ENCODE measurements at regions not wholly inside any gene's neighbourhood (a gene's known extent, or its start where the extent isn't known, plus 50 kb on each side); places are given as distances from the start of the nearest gene placed in this dataset.
A peak's percentile ranks its signal among the peaks of the same experiment; 100 is the strongest.
"Not testable (repeated sequence)": the region's sequence is repeated elsewhere in the genome, so short reads cannot be mapped to it uniquely, and the experiment has no call there.

DNA sequence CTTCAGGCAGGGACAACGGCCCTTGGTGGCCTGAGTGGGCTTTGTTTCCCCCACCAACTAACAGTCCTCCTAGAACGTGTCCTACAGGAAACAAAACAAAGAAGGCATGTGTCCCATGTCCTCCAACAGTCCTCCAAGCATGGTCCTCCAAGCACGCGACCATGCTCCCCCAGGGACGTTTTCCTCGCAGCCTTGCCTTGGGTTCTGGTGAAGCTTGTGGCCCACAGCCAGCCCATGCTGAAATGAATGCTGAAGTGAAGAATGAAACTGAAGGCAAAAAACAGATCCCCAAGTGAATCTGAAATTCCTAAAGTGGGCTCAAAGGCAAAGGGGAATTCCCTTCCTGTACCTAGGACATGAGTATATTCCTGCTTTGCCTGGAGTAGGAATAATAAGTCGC is 176.6 kb downstream of the JCAD start:
- FAIRE-seq (peak; percentile 37), DNase-seq (ENCODE audit: low spot score) (no peak)

- no peak for FAIRE-seq
- DNase-seq (ENCODE audit: low spot score): no peak
Observed at GRCh38 chr10:29881811-29882210, 177.6 kb downstream of the JCAD start.

DNA sequence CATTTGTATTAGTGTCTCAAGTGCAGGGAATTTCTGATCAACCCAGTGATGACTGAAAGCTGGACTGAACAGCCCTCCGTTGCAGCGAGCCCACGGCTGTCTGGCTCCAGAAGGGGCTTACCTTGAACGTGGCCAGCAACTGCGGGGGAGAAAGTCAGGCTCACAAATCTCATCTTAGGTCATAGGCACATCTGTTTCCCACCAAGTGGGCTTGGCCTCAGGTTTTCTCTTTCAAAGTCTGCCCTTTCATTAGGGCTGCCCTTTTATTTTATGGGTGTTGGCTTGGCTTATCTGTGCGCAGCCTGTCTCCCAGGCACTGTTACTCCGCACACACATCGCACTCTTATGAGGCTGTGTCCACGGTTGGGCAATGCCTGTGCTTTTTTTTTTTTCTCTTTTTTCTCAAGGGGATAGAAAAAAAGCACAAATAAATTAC is 178.0 kb downstream of the JCAD start:
- no peak for DNase-seq (ENCODE audit: low spot score)
- FAIRE-seq: no peak

DNA sequence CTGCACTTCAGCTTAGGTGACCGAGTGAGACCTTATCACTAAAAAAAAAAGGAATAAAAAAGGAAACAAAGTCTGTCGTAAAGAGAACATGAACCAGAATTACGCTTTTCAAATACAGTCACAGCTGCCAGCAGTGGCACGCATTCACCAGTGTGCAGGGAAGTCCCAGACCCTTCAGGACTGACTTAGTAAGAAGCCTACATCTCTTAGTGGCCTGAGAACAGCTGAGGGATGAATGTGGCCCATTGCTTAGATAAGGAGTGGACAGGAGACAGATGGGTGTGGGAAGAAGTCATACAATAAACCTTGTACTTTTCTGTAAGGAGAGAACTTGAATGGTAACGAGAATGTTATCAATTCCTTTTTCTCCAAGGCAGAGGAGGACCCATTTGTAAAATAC is 178.5 kb downstream of the JCAD start:
- FAIRE-seq (no peak), DNase-seq (ENCODE audit: low spot score) (no peak)

GRCh38 chr10:29879862-29880261 is 179.5 kb downstream of the JCAD start:
- FAIRE-seq: no peak
- DNase-seq (ENCODE audit: low spot score): no peak

GRCh38 chr10:29878492-29878891 is 180.9 kb downstream of the JCAD start:
- FAIRE-seq (no peak), DNase-seq (ENCODE audit: low spot score) (no peak)

DNA sequence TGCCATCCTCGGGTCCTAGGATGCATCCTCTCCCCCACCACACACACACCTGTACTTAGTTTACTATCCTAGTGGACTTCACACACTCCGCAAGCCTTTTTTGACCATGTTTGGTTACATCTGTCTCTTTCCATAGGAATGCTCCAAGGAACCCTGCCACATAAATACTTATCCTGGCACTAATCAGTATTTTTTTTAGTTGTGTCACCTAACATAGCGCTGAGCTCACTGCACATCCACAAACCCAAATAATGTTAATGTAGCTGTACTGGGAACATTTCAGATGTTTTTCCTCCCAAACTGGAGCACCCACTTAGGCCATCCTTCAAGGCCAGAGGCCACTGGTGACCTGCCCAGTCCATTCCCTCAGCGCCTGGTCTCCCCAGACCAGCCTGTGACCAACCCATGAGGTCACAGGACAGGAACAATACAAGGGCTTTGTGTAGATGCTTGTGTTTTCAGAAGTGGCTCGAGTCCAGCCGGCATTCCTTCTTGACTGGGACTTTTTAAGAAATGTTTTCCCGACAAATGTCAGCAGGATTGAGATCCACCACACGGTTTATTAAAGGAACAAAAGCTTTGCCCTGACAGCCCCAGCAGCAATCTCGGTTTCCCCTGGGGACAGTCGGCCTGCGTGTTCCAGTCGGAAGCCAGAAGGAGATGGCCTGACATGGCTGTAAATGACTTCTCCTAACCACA is 181.4 kb downstream of the JCAD start:
- FAIRE-seq: peak; percentile 55
- DNase-seq (ENCODE audit: low spot score): no peak

- DNase-seq (ENCODE audit: low spot score): no peak
Observed at GRCh38 chr10:29876008-29876555, 183.3 kb downstream of the JCAD start.

GRCh38 chr10:29874606-29875269 is 184.6 kb downstream of the JCAD start:
- DNase-seq (ENCODE audit: low spot score): no peak

More at GRCh38 chr10:29876008-29876555, 183.3 kb downstream of the JCAD start:
- no peak for FAIRE-seq

DNA sequence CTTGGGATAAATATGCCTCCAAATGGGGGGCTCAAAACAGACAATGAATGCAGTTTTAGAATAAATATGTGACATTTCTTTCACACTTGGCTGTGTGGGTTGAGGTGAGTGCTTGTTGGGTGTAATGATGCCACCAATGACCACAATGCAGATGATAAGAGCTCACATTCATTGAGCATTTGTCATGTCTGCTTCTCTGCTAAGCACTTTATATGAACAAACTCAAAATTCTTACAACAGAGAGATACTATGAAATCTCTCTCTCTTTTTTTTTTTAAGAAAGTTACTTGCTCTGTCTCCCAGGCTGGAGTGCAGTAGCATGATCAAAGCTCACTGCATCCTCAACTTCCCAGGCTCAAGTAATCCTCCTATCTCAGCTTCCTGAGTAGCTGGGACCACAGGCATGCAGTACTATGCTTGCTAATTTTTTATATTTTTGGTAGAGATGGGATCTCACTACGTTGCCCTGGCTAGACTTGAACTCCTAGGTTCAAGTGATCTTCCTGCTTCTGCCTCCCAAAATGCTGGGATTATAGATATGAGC is 185.4 kb downstream of the JCAD start:
- FAIRE-seq (no peak), DNase-seq (ENCODE audit: low spot score) (no peak)

More at GRCh38 chr10:29874606-29875269, 184.6 kb downstream of the JCAD start:
- FAIRE-seq: no peak

DNA sequence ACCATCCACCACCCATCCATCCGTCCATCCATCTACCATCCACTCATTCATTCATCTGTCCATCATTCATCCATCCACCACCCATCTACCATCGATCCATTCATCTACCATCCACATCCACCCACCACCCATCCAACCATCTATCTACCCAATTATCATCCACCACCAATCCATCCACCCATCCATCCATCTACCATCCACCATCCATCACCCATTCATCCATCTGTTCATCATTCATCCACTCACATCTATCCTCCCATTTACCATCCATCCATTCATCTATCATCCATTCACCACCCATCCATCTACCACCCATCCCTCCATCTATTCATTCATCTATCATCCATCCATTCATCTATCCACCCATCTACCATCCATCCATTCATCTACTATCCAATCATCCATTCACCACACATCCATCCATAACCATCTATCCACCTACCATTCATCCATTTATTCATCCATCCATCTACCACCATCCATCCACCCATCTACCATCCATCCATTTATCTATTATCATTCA is 188.8 kb downstream of the JCAD start:
- FAIRE-seq (peak; percentile 99), DNase-seq (ENCODE audit: low spot score) (no peak)

DNA sequence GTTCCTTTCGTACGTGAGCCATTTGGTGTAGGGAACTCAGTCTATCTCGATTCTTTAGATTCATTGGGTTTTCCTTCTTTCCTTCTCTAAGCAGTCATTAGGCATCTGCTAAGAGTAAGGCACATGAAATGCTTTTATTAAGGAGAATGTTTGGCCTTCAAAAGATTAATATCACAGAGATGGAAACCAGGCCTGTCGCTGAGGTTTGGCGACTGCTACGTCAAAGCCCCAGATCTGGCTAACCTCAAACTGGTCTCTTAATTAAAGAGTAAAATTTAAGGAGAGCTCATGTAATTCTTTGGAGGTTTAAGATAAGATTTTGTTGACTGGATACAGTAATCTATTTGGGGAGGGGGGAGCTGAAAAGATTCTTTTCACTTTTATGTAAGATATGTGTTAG is 189.8 kb downstream of the JCAD start:
- FAIRE-seq (no peak), DNase-seq (ENCODE audit: low spot score) (no peak)

- no peak for FAIRE-seq
- no peak for DNase-seq (ENCODE audit: low spot score)
Observed at GRCh38 chr10:29866356-29866755, 193.0 kb downstream of the JCAD start.

GRCh38 chr10:29865700-29866355 is 193.6 kb downstream of the JCAD start:
- peak; percentile 35 for DNase-seq (ENCODE audit: low spot score)
- peak; percentile 13 for FAIRE-seq

DNA sequence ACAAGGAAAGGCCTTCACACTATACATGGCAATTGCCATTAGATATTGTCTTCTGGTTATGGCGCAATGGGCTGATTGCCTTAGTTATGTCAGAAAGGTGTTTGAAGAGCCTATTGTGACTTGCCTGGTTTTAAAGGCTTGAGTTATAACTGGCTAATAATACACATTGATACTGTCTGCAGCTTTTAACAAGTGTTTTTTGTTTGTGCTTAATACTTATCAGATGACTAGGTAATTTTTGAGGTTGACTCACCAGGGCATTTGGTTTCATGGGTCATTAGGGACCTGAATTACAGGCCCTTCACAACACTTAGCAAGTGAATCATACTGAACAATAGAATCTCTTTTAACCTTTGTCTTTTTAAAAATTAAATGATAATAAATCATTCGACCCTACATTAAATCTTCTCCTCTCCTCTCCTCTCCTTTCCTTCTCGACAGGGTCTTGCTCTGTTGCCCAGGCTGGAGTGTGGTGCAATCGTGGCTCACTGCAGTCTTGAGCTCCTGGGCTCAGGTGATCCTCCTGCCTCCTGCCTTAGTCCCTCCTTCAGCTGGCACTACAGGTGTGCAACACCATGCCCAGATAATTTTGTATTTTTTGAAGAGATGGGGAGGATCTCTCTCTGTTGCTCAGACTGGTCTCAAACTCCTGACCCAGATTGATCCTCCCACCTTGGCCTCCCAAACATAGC is 196.3 kb downstream of the JCAD start:
- peak; percentile 74 for DNase-seq (ENCODE audit: low spot score)
- FAIRE-seq: peak; percentile 46

- DNase-seq (ENCODE audit: low spot score) (no peak), FAIRE-seq (no peak)
Observed at GRCh38 chr10:29861811-29862505, 197.4 kb downstream of the JCAD start.

GRCh38 chr10:29861231-29861630 is 198.2 kb downstream of the JCAD start:
- DNase-seq (ENCODE audit: low spot score); FAIRE-seq: not testable (repeated sequence)

DNA sequence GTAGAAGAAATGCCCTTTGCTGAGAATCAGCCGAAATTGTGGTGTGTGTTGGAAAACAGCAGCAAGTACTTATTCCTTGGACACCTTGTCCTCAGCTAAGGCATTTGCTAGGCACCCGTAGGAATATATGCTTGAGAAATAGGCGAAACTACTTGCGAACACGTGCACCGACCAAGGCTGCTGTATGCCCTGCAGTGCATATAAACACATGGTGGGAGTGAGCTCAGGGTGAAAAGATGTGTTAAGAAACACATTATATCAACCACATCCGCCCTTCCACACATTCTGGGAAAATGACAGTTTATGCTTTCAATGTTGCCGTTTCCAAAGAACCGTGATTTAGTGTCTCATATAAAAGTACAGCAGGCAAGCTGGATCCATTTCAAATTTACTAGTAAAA is 199.2 kb downstream of the JCAD start:
- peak; percentile 94 for FAIRE-seq

GRCh38 chr10:29859521-29860130 is 199.8 kb downstream of the JCAD start:
- FAIRE-seq (no peak), DNase-seq (ENCODE audit: low spot score) (no peak)

More for the DNA sequence above, 199.2 kb downstream of the JCAD start:
- peak; percentile 46 for DNase-seq (ENCODE audit: low spot score)
